Heart left ventricle (tissue), 16 donors: ENCODE measurements at regions not wholly inside any gene's neighbourhood (a gene's known extent, or its start where the extent isn't known, plus 50 kb on each side); places are given as distances from the start of the nearest gene placed in this dataset.

Source experiments
- ATAC-seq, 4 donors: fragments of 200-7000 bp; cut with Tn5 transposase; one replicate each; pipeline ENCODE4 v1.9.1; 2020 to 2022; ENCODE audit warnings: moderate library complexity in 4 of 4, mild to moderate bottlenecking in 3 of 4, moderate number of reproducible peaks in 1 of 4
- DNase-seq, 5 donors: peaks; one replicate each; pipeline ENCODE4 v3.0.0-alpha.2; 2020
- H3K27ac ChIP-seq, 12 donors: fragments of 200-600 bp; sonication (generic) in 4 of 12; one replicate each; pipeline versions ENCODE4 v1.5.0 to v1.8.0; 2016 to 2022; ENCODE audit warnings: mild to moderate bottlenecking in 2 of 12
- H3K27me3 ChIP-seq, 9 donors: fragments of 200-600 bp; sonication (generic) in 2 of 9; one replicate each; pipeline versions ENCODE4 v1.5.1 to v1.8.0; 2016 to 2022; ENCODE audit warnings: mild to moderate bottlenecking in 3 of 9
- H3K36me3 ChIP-seq, 9 donors: fragments of 200-600 bp; sonication (generic) in 2 of 9; one replicate each; pipeline versions ENCODE4 v1.5.0 to v1.8.0; 2018 to 2022; ENCODE audit warnings: mild to moderate bottlenecking in 2 of 9
- H3K4me1 ChIP-seq, 12 donors: fragments of 200-600 bp; sonication (generic) in 4 of 12; one replicate each; pipeline versions ENCODE4 v1.5.0 to v1.8.0; 2016 to 2022; ENCODE audit warnings: mild to moderate bottlenecking in 3 of 12
- H3K4me3 ChIP-seq, 12 donors: fragments of 200-600 bp; sonication (generic) in 4 of 12; one replicate each; pipeline versions ENCODE4 v1.5.0 to v1.8.0; 2017 to 2022; ENCODE audit warnings: mild to moderate bottlenecking in 9 of 12, moderate library complexity in 4 of 12
- H3K9me3 ChIP-seq, 12 donors: fragments of 200-600 bp; sonication (generic) in 4 of 12; one replicate each; pipeline versions ENCODE4 v1.5.0 to v1.8.0; 2016 to 2022; ENCODE audit warnings: mild to moderate bottlenecking in 1 of 12
- POLR2A ChIP-seq, 2 donors: fragments of 450-650 bp; IDR thresholded peaks; one replicate each; pipeline ENCODE4 v1.6.1; 2017; ENCODE audit warnings: antibody characterized with exemption in 2 of 2, mild to moderate bottlenecking in 2 of 2, moderate library complexity in 2 of 2
- WGBS, 4 donors: extraction: QIAGEN DNeasy Blood & Tissue Kit in 2 of 4; methylation state at CpG; one replicate each; pipeline versions ENCODE4 v1.1.5 to v1.1.7; 2013 to 2018; 5-methylcytosine and 5-hydroxymethylcytosine counted together
- intact Hi-C, 10 donors: fragments of 100-400 bp; cut with DNase I; formaldehyde crosslinking; loops; one replicate each; pipeline versions ENCODE4 v1.11.1 to v1.14.2; 2022
- TF ChIP-seq, protein P1 (sequence below), 12 donors: fragments of 200-600 bp; sonication (generic) in 4 of 12; IDR thresholded peaks; one replicate each; pipeline versions ENCODE4 v1.5.0 to v1.8.0; 2018 to 2022; ENCODE audit warnings: antibody characterized with exemption in 12 of 12, mild to moderate bottlenecking in 5 of 12
- donor health status: ischemic (EF 13 %, LVEDD 7.1; RV severe dilation, severe dysfunction).
- donor health status: healthy with polysubstance abuse.
- donor health status: DM: no; HTN: yes; CAD: no.
- donor health status: DM: no; HTN: no; CAD: no.
- donor health status: ischemic (EF 25% LVEDD 6.9; RV normal size, moderate dysfunction).
- donor health status: ischemic (EF 25% LVEDD 5.7; RV mildly dilated, moderate dysfunction).
- donor health status: healthy.
- donor health status: DM: yes; HTN: yes; CAD: no.
- donor health status: ischemic (EF 35%, LVEDD 5.7; RV mildly dilated, moderate dysfunction).
- donor health status: nonischemic (EF 11% LVEDD 7.7; RV severe dilation, severe dysfunction).
- donor health status: DM: yes; HTN: yes; CAD: no.
- donor health status: PGD.
- donor health status: ischemic (EF 29% LVEDD 5.4; RV normal size, mild dysfunction).
- donor health status: nonischemic (EF 23%, LVEDD 6.1; RV moderate dilation, normal function).

DNA sequence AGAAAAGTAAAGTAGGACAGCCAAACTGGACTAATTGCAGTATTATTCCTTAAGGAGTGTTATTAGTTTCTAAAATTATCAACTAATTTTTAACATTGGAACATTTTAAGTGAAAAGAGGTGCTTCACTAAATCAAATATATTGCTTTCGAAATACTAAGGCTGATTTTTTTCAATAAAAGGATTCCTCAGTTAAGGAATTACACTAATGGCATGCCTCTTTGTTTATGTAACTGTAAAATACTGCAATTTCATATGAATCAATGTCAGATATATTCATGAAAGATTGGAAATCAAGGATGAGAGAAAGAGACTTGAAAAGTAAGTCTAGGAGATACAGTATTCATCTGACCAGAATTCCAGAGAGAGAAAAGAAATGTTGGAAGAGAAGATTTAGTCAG lies 129.8 kb downstream of the TANC2 start:
- H3K4me1 ChIP-seq: no peaks in the 10 kb centered on the region
- TF ChIP-seq, protein P1, sequence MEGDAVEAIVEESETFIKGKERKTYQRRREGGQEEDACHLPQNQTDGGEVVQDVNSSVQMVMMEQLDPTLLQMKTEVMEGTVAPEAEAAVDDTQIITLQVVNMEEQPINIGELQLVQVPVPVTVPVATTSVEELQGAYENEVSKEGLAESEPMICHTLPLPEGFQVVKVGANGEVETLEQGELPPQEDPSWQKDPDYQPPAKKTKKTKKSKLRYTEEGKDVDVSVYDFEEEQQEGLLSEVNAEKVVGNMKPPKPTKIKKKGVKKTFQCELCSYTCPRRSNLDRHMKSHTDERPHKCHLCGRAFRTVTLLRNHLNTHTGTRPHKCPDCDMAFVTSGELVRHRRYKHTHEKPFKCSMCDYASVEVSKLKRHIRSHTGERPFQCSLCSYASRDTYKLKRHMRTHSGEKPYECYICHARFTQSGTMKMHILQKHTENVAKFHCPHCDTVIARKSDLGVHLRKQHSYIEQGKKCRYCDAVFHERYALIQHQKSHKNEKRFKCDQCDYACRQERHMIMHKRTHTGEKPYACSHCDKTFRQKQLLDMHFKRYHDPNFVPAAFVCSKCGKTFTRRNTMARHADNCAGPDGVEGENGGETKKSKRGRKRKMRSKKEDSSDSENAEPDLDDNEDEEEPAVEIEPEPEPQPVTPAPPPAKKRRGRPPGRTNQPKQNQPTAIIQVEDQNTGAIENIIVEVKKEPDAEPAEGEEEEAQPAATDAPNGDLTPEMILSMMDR (IDR thresholded peaks at IDR 0.05): no peak
- TF ChIP-seq POLR2A (IDR thresholded peaks at IDR 0.05): no peak
- 92 to 97% (median 95%) methylated on average over 1 of the region's 1 CpG for WGBS, 4 donors

GRCh38 chr17:63096426-63096825 lies 130.4 kb downstream of the TANC2 start:
- Histone ChIP-seq H3K27me3 (no peaks in the 10 kb centered on the region), H3K4me1 (no peaks in the 10 kb centered on the region), H3K27ac (no peak overlapping the region), H3K9me3 (peaks cover 0 to 4% (median 0%) of the 10 kb centered on the region in 12 donors), H3K4me3 (no peak overlapping the region), H3K36me3 (no peaks in the 10 kb centered on the region)
- TF ChIP-seq, protein P1 (IDR thresholded peaks at IDR 0.05): no peak
- no peak for TF ChIP-seq POLR2A (IDR thresholded peaks at IDR 0.05)
- ATAC-seq: no peak
- DNase-seq: no peak
- intact Hi-C loops: no loop called here
- 82 to 93% (median 91%) methylated on average over 5 of the region's 5 CpGs for WGBS, 4 donors

More for the DNA sequence above, 129.8 kb downstream of the TANC2 start:
- intact Hi-C loops: no loop called here
- DNase-seq: no peak
- Histone ChIP-seq H3K36me3 (no peaks in the 10 kb centered on the region), H3K27me3 (no peaks in the 10 kb centered on the region), H3K4me3 (no peak overlapping the region), H3K27ac (no peak overlapping the region), H3K9me3 (peaks cover 0 to 7% (median 0%) of the 10 kb centered on the region in 12 donors)
- ATAC-seq: no peak

DNA sequence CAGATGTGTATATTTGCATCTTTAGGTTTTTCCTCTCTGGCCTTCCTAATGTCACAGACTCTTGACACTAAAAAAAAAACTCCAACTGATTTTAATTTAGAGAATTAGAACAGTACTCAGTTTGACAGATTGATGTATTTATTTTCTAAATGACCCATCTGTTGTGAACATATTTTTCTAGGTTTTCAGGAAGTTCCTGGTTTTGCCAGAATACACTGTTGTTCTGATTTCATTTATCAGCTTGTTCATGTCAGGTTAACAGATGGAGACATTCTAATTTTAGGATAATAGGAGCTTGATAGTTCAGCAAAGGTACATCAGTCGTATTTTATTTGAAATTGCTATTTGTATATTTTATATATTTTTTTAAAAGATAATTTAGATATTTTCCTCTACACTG lies 133.4 kb downstream of the TANC2 start:
- no peak for ATAC-seq
- no peaks in the 10 kb centered on the region for H3K4me1 ChIP-seq
- H3K4me3 ChIP-seq: no peak overlapping the region
- no peaks in the 10 kb centered on the region for H3K36me3 ChIP-seq
- no peaks in the 10 kb centered on the region for H3K27me3 ChIP-seq
- intact Hi-C loops: no loop called here
- H3K9me3 ChIP-seq: no peaks in the 10 kb centered on the region
- 74 to 88% (median 87%) methylated on average over 1 of the region's 1 CpG for WGBS, 4 donors
- no peak overlapping the region for H3K27ac ChIP-seq
- TF ChIP-seq POLR2A (IDR thresholded peaks at IDR 0.05): no peak
- TF ChIP-seq, protein P1 (IDR thresholded peaks at IDR 0.05): no peak
- no peak for DNase-seq

DNA sequence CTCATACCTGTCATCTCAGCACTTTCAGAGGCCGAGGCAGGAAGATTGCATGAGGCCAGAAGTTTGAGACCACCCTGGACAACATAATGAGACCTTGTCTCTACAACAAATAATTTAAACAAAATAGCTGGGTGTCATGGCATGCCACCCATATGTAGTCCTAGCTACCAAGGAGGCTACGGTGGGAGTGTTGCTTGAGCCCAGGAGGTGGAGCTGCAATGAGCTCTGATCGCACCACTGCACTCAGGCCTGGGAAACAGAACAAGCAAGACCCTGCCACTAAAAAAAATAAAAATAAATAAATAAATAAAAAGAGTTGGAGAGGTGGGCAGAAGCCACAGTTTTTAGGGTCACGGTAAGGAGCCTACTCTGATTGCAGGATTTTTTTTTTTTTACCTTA lies 136.0 kb downstream of the TANC2 start:
- no peak for ATAC-seq
- WGBS, 4 donors: 95 to 99% (median 97%) methylated on average over 4 of the region's 4 CpGs
- intact Hi-C loops: no loop called here

More for the DNA sequence above, 136.0 kb downstream of the TANC2 start:
- DNase-seq: no peak
- no peak overlapping the region for H3K4me3 ChIP-seq
- H3K27ac ChIP-seq: no peak overlapping the region
- no peaks in the 10 kb centered on the region for H3K27me3 ChIP-seq
- no peaks in the 10 kb centered on the region for H3K9me3 ChIP-seq
- H3K36me3 ChIP-seq: no peaks in the 10 kb centered on the region
- TF ChIP-seq, protein P1 (IDR thresholded peaks at IDR 0.05): no peak
- TF ChIP-seq POLR2A (IDR thresholded peaks at IDR 0.05): no peak
- no peaks in the 10 kb centered on the region for H3K4me1 ChIP-seq
